NCI-H2227 (cell line): ENCODE measurements at regions not wholly inside any gene's neighbourhood (a gene's known extent, or its start where the extent isn't known, plus 50 kb on each side); places are given as distances from the start of the nearest gene placed in this dataset.

Experiments
- DNase-seq: peaks from one replicate; lab custom pipeline; 2025; ENCODE audit not compliant: unreplicated experiment; lab: John Stamatoyannopoulos, UW

DNA sequence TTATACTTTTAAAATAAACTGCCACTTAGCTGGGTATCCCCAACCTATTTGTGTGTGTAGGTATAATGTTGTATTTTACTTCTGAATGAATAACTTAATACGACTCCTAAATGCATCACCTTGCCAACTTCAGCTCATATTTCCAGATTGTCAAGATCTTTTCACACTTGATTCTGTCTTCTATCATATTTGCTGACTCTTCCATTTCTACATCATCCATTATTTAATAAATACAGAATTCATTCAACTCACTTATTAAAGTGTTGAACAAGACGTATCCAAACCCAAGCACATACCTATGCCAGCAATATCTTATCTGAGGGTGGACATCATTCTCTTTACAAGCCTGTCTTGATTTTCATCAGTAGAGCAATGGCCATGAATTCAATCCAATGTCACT, 91.2 kb upstream of the FAM47C start:
- DNase-seq = no peak

DNA sequence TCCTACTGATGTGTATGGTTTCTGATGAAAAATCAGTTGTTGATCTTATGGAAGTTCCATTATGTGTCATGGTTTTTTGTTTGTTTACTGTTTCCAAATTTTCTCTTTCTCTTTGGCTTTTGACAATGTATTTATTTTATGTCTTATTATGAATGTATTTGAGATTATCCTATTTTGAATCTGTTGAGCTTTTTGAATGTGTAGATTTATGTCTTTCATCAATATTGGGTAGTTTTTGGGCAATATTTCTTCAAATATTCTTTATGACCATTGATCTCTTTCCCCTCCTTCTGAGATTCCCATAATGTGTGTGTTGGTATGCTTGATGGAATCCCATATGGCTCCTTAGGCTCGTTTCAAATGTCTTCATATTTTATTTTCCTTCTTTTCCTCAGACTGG, 80.5 kb upstream of the FAM47C start:
- no peak for DNase-seq

DNA sequence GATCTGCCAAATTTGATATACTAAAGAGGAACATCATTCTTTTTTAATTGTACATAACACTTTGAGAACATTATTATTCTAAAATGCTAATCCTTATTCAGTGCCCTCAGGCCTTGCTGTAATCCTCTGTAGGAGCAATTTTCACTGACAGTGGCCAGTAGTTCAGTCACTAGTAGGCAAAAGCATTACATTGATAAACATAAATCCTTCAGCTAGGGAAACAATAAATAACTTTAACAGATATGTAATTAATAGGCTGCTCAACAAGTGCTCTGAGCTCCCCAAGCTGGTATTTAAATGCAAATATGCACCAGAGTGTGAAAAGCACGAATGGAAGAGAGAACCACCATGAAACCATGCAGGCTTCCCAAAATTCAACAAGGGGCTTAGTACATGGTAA, 77.7 kb upstream of the FAM47C start:
- DNase-seq = no peak

DNA sequence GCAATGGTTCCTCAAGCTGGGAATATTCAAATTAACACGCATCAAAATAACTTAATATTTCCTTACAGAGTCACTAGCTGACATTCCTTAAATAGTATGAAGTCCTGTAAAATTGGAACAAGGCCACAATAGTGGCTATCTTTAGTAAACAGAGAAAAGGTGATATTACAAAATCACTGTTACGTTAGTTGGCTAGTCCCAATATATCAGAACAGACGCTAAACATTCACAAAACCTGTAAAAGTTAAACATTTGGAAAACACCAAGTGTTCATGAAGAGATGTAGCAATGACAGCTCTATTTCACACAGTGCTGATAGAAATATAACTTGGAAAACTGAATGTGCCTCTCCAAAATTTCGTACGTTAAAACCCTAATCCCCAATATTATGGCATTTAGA, 61.0 kb upstream of the FAM47C start:
- no peak for DNase-seq

DNA sequence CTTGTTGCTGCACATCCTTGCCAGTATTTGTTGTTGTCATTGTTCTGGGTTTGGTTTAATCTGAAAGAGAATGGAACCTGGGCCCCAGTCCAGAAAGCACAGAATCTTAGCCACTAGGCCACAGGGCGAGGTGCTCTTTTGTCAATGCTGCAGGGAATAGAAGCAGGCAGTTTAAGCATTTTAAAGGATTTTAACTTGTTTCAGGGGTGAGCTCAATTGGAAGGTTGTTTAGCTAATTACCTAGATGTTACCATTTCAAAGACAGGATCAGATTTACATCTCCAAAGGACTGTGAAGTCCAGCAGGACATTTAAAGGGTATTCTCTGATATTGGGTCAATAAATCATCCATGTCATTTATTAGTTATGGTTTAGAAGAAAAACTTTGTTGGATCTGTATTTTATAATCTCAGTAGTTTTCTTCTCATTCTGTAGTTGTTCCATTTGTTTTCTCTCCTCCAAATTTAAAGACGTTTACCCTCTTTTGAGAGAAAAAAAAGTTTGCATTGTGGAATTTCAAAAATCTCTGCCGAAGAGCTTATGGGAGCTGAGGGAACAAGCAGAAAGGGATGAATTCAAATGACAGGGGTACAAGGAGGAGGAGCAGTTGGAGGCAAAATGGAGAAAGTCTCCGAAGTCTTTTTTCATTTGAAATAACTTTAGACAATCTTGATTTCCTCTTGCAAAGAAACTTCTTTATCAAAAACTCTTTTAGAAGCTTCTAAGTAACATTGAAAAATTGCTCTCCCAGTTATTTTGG, 57.5 kb upstream of the FAM47C start:
- DNase-seq = no peak

DNA sequence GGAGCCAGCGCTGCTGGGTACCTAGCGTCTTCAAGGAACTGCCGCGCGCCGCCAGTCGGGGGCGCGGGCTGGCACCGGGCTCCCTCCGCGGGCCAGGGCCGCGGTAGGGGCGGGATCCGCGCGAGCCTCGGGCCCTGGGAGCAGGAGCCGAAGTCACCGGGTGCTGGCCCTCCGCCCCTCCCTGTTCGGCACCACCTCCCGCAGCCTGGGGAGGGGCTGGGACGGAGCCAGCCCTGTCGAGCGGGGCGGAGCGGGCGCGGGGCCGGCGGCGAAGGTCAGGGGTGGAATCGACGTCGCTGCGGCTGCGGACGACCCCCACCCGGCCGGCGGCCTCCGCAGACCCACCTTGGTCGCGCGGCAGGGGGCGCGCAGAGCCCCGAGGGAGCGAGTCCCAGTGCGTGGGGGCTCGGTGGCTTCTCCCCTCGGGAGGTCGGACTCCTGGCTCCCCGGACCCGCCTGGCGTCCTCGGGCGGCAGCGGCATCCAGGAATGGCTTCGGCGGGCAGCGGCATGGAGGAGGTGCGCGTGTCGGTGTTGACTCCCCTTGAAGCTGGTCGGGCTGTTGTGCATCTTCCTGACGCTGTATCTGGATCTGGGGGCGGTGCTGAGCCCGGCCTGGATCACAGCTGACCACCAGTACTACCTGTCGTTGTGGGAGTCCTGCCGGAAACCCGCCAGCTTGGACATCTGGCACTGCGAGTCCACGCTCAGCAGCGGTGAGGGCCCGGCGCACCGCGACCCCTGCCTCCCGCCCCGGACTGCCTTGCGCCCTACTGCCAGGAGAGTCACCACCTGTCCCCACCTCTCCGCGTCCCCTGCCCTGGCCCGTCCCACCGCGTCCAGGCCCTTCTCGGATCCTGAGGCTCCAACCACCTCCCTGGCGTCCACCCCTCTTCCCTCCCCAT, 50.5 kb upstream of the FAM47C start:
- DNase-seq = peak; percentile 27
